Trophoblast cell (in vitro differentiated cells and primary cell): ENCODE measurements at regions not wholly inside any gene's neighbourhood (a gene's known extent, or its start where the extent isn't known, plus 50 kb on each side); places are given as distances from the start of the nearest gene placed in this dataset.

Source experiments
- DNase-seq, 2 donors: peaks; one replicate each; pipeline ENCODE4 v3.0.0-alpha.2; 2016
- H2AFZ ChIP-seq: 2 replicates; pipeline ENCODE4 v1.6.1; 2013; ENCODE audit warnings: low read length, moderate library complexity, mild to moderate bottlenecking; ENCODE audit not compliant: insufficient read depth, poor library complexity
- H2AK5ac ChIP-seq: 2 replicates; pipeline ENCODE4 v1.6.1; 2013; ENCODE audit warnings: mild to moderate bottlenecking, low read length
- H2BK120ac ChIP-seq: 2 replicates; pipeline ENCODE4 v1.6.1; 2013; ENCODE audit warnings: low read length, mild to moderate bottlenecking, moderate library complexity; ENCODE audit not compliant: insufficient read depth, poor library complexity
- H2BK12ac ChIP-seq: 2 replicates; pipeline ENCODE4 v1.6.1; 2013; ENCODE audit warnings: mild to moderate bottlenecking, low read length, moderate library complexity
- H2BK5ac ChIP-seq: 2 replicates; pipeline ENCODE4 v1.6.1; 2013; ENCODE audit warnings: low read length, low read depth, moderate library complexity, mild to moderate bottlenecking; ENCODE audit not compliant: poor library complexity
- H3K14ac ChIP-seq: 2 replicates; pipeline ENCODE4 v1.6.1; 2013; ENCODE audit warnings: mild to moderate bottlenecking, low read length
- H3K18ac ChIP-seq: 2 replicates; pipeline ENCODE4 v1.6.1; 2013; ENCODE audit warnings: mild to moderate bottlenecking, low read length
- H3K23ac ChIP-seq: 2 replicates; pipeline ENCODE4 v1.6.1; 2013; ENCODE audit warnings: low read length
- H3K27ac ChIP-seq: 2 replicates; pipeline ENCODE4 v1.5.1; 2013; ENCODE audit warnings: low read depth, mild to moderate bottlenecking, inconsistent platforms, low read length, moderate library complexity
- H3K27me3 ChIP-seq: 2 replicates; pipeline ENCODE4 v1.6.1; 2013; ENCODE audit warnings: inconsistent platforms, mild to moderate bottlenecking, low read length, moderate library complexity; ENCODE audit not compliant: insufficient read depth
- H3K36me3 ChIP-seq, 2 experiments: 1 replicate in 1 of 2; 2 replicates in 1 of 2; pipeline ENCODE4 v1.6.1; 2013; ENCODE audit warnings: low read length in 2 of 2, mild to moderate bottlenecking in 2 of 2, moderate library complexity in 1 of 2; ENCODE audit not compliant: insufficient read depth in 2 of 2, control insufficient read depth in 1 of 2
- H3K4ac ChIP-seq: 2 replicates; pipeline ENCODE4 v1.6.1; 2013; ENCODE audit warnings: low read depth, mild to moderate bottlenecking, low read length, moderate library complexity
- H3K4me1 ChIP-seq, 2 experiments: 1 replicate in 1 of 2; 2 replicates in 1 of 2; pipeline ENCODE4 v1.6.1; 2013; ENCODE audit warnings: low read length in 2 of 2, mild to moderate bottlenecking in 2 of 2, moderate library complexity in 1 of 2; ENCODE audit not compliant: insufficient read depth in 2 of 2, control insufficient read depth in 1 of 2
- H3K4me2 ChIP-seq: 2 replicates; pipeline ENCODE4 v1.6.1; 2013; ENCODE audit warnings: inconsistent platforms, mild to moderate bottlenecking, low read length, moderate library complexity
- H3K4me3 ChIP-seq: 2 replicates; pipeline ENCODE4 v1.5.1; 2013; ENCODE audit warnings: mild to moderate bottlenecking, low read depth, low read length, inconsistent platforms
- H3K79me1 ChIP-seq: one replicate; pipeline ENCODE4 v1.6.1; 2013; ENCODE audit warnings: low read length
- H3K79me2 ChIP-seq: 2 replicates; pipeline ENCODE4 v1.6.1; 2013; ENCODE audit warnings: low read length, mild to moderate bottlenecking; ENCODE audit not compliant: control insufficient read depth, insufficient read depth, poor library complexity
- H3K9ac ChIP-seq: 2 replicates; pipeline ENCODE4 v1.6.1; 2013; ENCODE audit warnings: mild to moderate bottlenecking, low read length
- H3K9me3 ChIP-seq: 2 replicates; pipeline ENCODE4 v1.6.1; 2013; ENCODE audit warnings: low read depth, mild to moderate bottlenecking, control low read depth, inconsistent platforms, low read length; ENCODE audit not compliant: insufficient read depth
- H4K12ac ChIP-seq: 2 replicates; pipeline ENCODE4 v1.6.1; 2013; ENCODE audit warnings: low read depth, mild to moderate bottlenecking, low read length, moderate library complexity
- H4K8ac ChIP-seq: 2 replicates; pipeline ENCODE4 v1.6.1; 2013; ENCODE audit warnings: low read depth, mild to moderate bottlenecking, low read length, moderate library complexity
- H4K91ac ChIP-seq: one replicate; pipeline ENCODE4 v1.6.1; 2013; ENCODE audit warnings: low read depth, mild to moderate bottlenecking, low read length, moderate library complexity
- WGBS: extraction: QIAGEN DNeasy Blood & Tissue Kit; methylation state at CpG from one replicate; pipeline ENCODE4 v1.1.7; 2013; ENCODE audit warnings: missing lambda C conversion rate; ENCODE audit not compliant: insufficient read length, insufficient coverage; ENCODE audit errors: extremely low coverage; 5-methylcytosine and 5-hydroxymethylcytosine counted together

DNA sequence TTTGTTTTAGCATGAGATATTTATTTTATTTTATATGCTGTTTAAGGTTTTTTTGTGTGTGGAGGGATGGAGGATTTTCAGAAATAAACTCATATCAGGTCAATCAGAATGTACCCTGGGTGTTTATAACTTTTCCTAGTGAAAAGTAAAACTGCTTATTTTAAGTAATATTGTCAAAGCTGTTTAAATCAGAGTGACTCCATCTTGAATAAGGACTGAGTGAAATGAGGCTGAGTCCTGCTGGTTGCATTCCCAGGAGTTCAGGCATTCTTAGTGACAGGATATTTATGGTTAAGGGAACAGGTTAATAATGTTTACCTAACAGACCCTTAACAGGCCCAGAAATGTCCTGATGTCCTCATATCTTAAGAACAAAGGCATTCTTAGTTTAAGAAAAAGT, 1160.9 kb upstream of the PCDH7 start:
- Histone ChIP-seq H3K79me1 (no peaks in the 10 kb centered on the region), H4K12ac (no peak overlapping the region), H3K9ac (no peak overlapping the region), H3K9me3 (no peaks in the 10 kb centered on the region), H2AK5ac (no peak overlapping the region), H2BK120ac (no peak overlapping the region), H3K4ac (no peak overlapping the region), H3K14ac (no peak overlapping the region), H2BK12ac (no peak overlapping the region), H3K4me2 (no peak overlapping the region), H3K23ac (no peak overlapping the region), H3K27ac (no peak overlapping the region), H3K4me1 (no peaks in the 10 kb centered on the region), H4K91ac (no peak overlapping the region), H4K8ac (no peak overlapping the region), H2BK5ac (no peak overlapping the region), H3K18ac (no peak overlapping the region), H3K27me3 (no peaks in the 10 kb centered on the region), H3K79me2 (no peaks in the 10 kb centered on the region), H3K4me3 (no peak overlapping the region), H2AFZ (no peak overlapping the region), H3K36me3 (no peaks in the 10 kb centered on the region)
- DNase-seq, result no peak

GRCh38 chr4:29560452-29560851, 1159.7 kb upstream of the PCDH7 start:
- Histone ChIP-seq H2AFZ (no peak overlapping the region), H3K4me3 (no peak overlapping the region), H2BK12ac (no peak overlapping the region), H2BK5ac (no peak overlapping the region), H3K9ac (no peak overlapping the region), H3K9me3 (no peaks in the 10 kb centered on the region), H3K36me3 (no peaks in the 10 kb centered on the region), H3K79me1 (no peaks in the 10 kb centered on the region), H3K27me3 (no peaks in the 10 kb centered on the region), H3K14ac (no peak overlapping the region), H3K23ac (no peak overlapping the region), H3K4me2 (no peak overlapping the region), H3K79me2 (no peaks in the 10 kb centered on the region), H3K18ac (no peak overlapping the region), H4K91ac (no peak overlapping the region), H4K8ac (no peak overlapping the region), H2BK120ac (no peak overlapping the region), H3K27ac (no peak overlapping the region), H4K12ac (no peak overlapping the region), H3K4ac (no peak overlapping the region), H3K4me1 (no peaks in the 10 kb centered on the region), H2AK5ac (no peak overlapping the region)
- no peak for DNase-seq
- no CpG with 5 or more reads among the region's 1 CpG for WGBS

GRCh38 chr4:29565256-29565655, 1154.9 kb upstream of the PCDH7 start:
- Histone ChIP-seq H3K4ac (no peak overlapping the region), H3K4me1 (no peaks in the 10 kb centered on the region), H4K8ac (no peak overlapping the region), H4K12ac (no peak overlapping the region), H3K79me2 (no peaks in the 10 kb centered on the region), H3K4me2 (no peak overlapping the region), H2BK120ac (no peak overlapping the region), H3K9ac (no peak overlapping the region), H3K4me3 (no peak overlapping the region), H3K9me3 (no peaks in the 10 kb centered on the region), H2BK12ac (no peak overlapping the region), H4K91ac (no peak overlapping the region), H3K79me1 (no peaks in the 10 kb centered on the region), H3K36me3 (no peaks in the 10 kb centered on the region), H3K18ac (no peak overlapping the region), H3K23ac (no peak overlapping the region), H2AK5ac (no peak overlapping the region), H3K27me3 (no peaks in the 10 kb centered on the region), H2BK5ac (no peak overlapping the region), H2AFZ (no peak overlapping the region), H3K27ac (no peak overlapping the region), H3K14ac (no peak overlapping the region)
- no peak for DNase-seq
- no CpG with 5 or more reads among the region's 2 CpGs for WGBS

GRCh38 chr4:29566371-29566770, 1153.8 kb upstream of the PCDH7 start:
- Histone ChIP-seq H2AFZ (no peak overlapping the region), H2BK120ac (no peak overlapping the region), H4K8ac (no peak overlapping the region), H3K14ac (no peak overlapping the region), H3K4me3 (no peak overlapping the region), H3K79me2 (no peaks in the 10 kb centered on the region), H3K9me3 (no peaks in the 10 kb centered on the region), H3K27ac (no peak overlapping the region), H3K79me1 (no peaks in the 10 kb centered on the region), H2AK5ac (no peak overlapping the region), H2BK12ac (no peak overlapping the region), H4K91ac (no peak overlapping the region), H3K18ac (no peak overlapping the region), H3K4ac (no peak overlapping the region), H3K23ac (no peak overlapping the region), H4K12ac (no peak overlapping the region), H3K4me1 (no peaks in the 10 kb centered on the region), H3K4me2 (no peak overlapping the region), H3K27me3 (no peaks in the 10 kb centered on the region), H3K9ac (no peak overlapping the region), H3K36me3 (no peaks in the 10 kb centered on the region), H2BK5ac (no peak overlapping the region)
- whole genome bisulfite sequencing, result no CpG with 5 or more reads among the region's 1 CpG
- DNase-seq, result no peak

- Histone ChIP-seq H3K4ac (no peak overlapping the region), H3K4me2 (no peak overlapping the region), H2AK5ac (no peak overlapping the region), H3K9me3 (no peaks in the 10 kb centered on the region), H3K27me3 (no peaks in the 10 kb centered on the region), H2BK12ac (no peak overlapping the region), H2BK5ac (no peak overlapping the region), H4K12ac (no peak overlapping the region), H3K79me1 (no peaks in the 10 kb centered on the region), H2BK120ac (no peak overlapping the region), H4K8ac (no peak overlapping the region), H3K4me3 (no peak overlapping the region), H3K18ac (no peak overlapping the region), H3K14ac (no peak overlapping the region), H3K27ac (no peak overlapping the region), H3K79me2 (no peaks in the 10 kb centered on the region), H3K4me1 (no peaks in the 10 kb centered on the region), H4K91ac (no peak overlapping the region), H3K23ac (no peak overlapping the region), H2AFZ (no peak overlapping the region), H3K9ac (no peak overlapping the region), H3K36me3 (no peaks in the 10 kb centered on the region)
- DNase-seq, result no peak
- WGBS, result no CpG with 5 or more reads among the region's 3 CpGs
Measured at GRCh38 chr4:29571322-29571721, 1148.8 kb upstream of the PCDH7 start.
